ENCODE measurements at regions not wholly inside any gene's neighbourhood (a gene's known extent, or its start where the extent isn't known, plus 50 kb on each side); places are given as distances from the start of the nearest gene placed in this dataset.

GRCh38 chr6:143621876-143622605 is 55.7 kb upstream of the PHACTR2 start:
- FAIRE-seq (no peak), DNase-seq (ENCODE audit: low spot score in 2 of 2) (no peak)

DNA sequence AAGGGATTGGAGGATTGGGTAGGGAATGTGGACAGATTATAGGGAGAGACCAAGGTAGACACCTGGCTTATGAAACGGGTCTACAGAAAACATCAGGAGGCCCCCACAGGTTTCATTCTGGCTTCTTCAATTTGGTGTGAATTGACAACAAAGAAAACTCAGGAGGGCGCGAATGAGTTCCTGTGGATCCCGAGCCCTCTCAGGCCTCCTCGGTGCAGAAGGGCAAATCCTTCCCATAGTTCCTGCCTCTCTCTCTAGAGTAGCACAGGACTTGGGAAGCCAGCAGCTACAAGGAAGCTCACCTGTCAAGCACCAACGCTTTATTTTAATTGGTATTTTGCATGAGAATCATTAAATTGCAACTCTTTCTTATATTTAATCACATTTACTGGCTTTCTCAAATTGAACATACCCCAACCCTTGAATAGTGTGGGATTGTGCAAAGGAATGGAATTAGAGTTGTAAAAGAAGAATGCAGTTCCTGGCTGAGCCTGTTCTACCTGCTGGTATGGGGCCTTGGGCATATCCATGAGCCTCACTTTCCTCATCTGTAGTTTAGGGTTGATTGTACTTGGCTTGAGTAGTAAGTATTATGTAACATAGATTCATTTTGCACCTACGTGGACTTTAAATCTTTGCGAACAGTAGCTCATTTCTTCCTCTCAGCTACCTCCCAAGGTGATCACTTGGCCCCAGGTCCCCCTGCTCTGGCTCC is 56.4 kb upstream of the PHACTR2 start:
- DNase-seq (ENCODE audit: low spot score in 2 of 2): no peak
- no peak for FAIRE-seq

- FAIRE-seq (no peak), DNase-seq (ENCODE audit: low spot score in 2 of 2) (no peak)
Observed at GRCh38 chr6:143620447-143620846, 57.3 kb upstream of the PHACTR2 start.

DNA sequence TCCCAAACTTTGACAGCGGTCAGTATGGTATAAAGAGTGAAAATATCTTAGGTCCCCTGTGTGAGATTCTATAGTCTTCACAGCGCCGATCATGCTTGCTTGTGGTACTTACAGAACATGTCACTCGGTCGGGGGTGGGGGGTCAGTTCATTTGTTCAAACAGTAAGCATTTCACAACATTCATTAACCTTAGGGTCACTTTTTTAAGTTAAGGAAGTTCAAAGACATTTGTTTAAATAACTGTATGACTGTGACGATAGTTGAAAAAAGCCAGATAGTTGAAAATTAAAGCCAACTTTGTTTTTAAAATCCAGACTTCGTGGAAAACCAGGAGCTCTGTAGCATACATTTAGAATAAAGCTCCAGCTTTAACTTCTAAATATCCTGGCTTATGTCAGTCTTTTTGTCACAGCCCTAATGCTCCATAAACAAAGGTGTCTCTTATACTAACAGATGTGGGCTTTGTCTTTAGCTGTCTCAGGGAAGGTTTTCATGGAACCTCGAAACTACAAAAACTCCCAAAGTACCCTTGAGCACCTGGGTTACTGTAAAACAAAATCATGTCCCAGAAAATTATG is 57.9 kb upstream of the PHACTR2 start:
- FAIRE-seq (no peak), DNase-seq (ENCODE audit: low spot score in 2 of 2) (no peak)

DNA sequence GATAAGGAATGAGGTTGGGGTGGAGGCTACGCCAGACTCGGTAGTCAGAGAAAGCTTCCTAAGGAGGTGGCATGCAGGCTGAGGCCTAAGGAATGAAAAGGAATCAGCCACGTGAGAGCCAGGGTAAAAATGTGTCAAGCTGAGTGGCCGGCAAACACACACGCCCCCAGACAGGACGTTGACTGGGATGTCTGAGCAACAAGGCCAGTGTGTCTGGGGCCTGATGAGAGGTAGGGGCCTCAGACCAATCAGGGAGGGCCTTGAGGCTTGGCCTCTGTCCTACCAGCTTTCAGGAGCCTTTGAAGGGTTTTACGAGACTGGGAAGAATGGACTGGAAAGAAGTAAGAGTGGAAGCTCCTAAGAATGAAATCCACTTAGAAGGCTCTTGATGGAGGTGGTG is 61.0 kb upstream of the PHACTR2 start:
- FAIRE-seq (no peak), DNase-seq (ENCODE audit: low spot score in 2 of 2) (no peak)

DNA sequence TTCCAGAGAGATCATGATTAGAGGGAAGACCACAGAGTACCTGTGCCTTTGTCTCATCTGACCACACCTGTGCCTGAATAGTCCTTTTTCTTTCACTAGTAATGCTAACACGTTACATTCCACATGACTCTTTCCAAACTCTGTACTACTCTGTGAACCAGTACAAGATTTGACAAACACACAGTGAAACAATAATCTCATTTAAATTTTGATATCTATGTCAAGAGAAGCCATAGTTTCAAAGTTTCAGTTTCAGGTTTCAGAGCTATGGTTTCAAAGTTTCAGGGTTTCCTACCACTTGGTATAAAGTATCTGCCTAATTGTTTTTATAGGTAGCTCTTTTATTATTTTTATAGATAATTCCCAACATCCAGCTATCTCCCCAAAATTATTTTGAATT is 62.0 kb upstream of the PHACTR2 start:
- DNase-seq (ENCODE audit: low spot score in 2 of 2) (no peak), FAIRE-seq (no peak)

DNA sequence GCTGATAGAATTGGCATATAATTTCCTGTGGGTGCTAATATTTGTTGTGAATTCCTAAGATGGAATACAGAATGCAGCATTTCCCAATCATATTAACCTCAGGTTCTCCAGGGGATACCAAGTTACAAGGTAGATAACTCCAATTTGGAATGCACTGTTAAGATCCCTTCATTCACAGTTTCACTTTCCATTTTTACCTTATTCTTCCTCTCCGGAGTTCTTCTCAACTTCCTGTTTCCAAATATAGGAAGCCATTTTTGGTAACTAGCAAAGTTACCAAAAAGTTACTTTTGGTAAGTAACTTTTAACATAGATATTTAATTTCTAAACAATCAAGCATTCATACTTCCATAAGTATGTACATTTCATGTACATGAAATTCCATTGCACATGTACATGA is 63.5 kb upstream of the PHACTR2 start:
- DNase-seq (ENCODE audit: low spot score in 2 of 2) (no peak), FAIRE-seq (no peak)

GRCh38 chr6:143613749-143614148 is 64.0 kb upstream of the PHACTR2 start:
- no peak for DNase-seq (ENCODE audit: low spot score in 2 of 2)
- no peak for FAIRE-seq

DNA sequence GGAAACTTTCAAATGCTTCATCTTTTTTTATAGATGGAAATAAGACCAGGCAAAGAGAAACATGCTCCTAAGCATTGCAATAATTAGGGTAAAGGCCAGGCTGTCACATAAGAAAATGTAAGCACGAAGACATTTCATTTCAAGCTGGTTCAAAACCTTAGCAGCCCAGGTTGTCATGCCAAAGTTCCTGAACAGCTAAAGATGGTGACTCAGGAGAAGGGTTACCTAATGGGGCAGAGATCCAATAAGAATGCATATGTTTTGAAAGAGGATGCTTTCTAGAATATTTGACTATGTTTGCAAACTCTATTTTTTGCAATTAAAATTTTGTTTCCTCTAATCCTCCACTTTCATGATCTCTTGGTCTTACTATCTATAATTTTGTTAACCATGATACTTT is 65.6 kb upstream of the PHACTR2 start:
- DNase-seq (ENCODE audit: low spot score in 2 of 2) (no peak), FAIRE-seq (no peak)

DNA sequence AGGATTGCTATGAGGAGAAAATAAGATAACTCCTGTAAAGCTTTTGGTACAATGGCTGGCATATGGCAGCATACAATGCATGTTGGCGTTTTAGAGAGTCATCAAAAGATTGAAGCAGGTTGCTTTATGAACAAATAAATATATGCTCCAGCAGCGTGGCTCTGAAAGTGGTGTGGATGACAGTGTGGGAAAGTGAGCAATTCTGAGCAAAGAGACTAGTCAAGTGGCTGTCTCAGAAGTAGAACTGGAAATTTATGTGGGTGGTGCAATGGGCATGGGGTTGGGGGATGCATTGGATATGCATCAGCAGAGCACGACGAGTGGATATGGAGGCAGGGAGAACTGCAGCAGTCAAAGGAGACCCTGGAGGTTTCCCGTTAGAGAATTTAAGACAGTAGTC is 66.2 kb upstream of the PHACTR2 start:
- DNase-seq (ENCODE audit: low spot score in 2 of 2) (no peak), FAIRE-seq (no peak)

- FAIRE-seq (no peak), DNase-seq (ENCODE audit: low spot score in 2 of 2) (no peak)
Observed at GRCh38 chr6:143609972-143610371, 67.8 kb upstream of the PHACTR2 start.

- DNase-seq (ENCODE audit: low spot score in 2 of 2) (no peak), FAIRE-seq (no peak)
Observed at GRCh38 chr6:143609501-143609900, 68.3 kb upstream of the PHACTR2 start.

- no peak for DNase-seq (ENCODE audit: low spot score in 2 of 2)
Observed at GRCh38 chr6:143608906-143609305, 68.9 kb upstream of the PHACTR2 start.

GRCh38 chr6:143607974-143608373 is 69.8 kb upstream of the PHACTR2 start:
- DNase-seq (ENCODE audit: low spot score in 2 of 2) (no peak), FAIRE-seq (no peak)

More at GRCh38 chr6:143608906-143609305, 68.9 kb upstream of the PHACTR2 start:
- no peak for FAIRE-seq

- DNase-seq (ENCODE audit: low spot score in 2 of 2): no peak
- FAIRE-seq: no peak
Observed at GRCh38 chr6:143607168-143607567, 70.6 kb upstream of the PHACTR2 start.

DNA sequence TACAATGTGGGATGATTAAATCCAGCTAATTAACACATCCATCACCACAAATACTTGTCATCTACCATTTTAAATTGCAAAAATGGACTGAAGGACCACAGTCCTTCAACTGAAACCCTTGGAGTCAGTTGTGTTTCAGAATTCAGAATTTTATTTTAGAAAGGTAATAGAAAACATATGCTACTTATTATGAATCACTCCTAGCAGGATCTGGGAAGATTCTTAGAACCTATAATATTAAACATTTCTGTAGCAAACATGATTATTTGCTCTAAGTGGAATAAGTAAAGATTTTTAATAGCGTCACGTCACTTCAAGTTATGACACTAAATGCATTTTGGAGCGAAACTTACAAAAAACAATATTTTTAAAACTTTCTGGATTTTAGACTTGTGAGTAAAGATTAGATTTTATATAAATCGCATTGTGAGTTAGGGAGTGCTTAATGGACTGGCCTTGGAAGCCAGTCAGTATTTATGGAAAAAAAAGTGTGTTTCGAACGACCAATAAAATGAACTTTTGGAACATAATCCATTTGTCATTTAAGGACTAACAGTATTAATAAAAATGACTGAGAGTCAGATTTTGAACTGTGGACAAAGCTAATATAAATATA is 71.8 kb upstream of the PHACTR2 start:
- DNase-seq (ENCODE audit: low spot score in 2 of 2) (no peak), FAIRE-seq (no peak)

DNA sequence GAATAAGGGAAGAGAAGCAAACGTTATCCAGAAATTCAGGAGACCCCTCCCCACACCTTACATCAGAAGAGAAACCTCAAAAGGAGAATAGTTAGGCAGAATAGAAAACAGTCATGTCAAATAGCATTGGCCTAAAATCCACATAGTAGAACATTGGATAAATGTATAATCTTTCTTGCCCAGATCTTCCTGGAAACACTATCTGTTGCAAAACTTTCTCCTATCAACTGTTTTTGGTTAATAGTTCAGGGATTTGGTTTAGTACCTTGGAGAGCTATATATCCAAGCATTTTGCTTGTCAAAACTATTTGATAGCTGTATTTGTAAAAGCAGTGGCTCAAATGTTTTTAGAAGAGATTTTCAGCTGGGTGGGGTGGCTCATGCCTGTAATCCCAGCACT is 74.3 kb upstream of the PHACTR2 start:
- FAIRE-seq (no peak), DNase-seq (ENCODE audit: low spot score in 2 of 2) (no peak)

- no peak for DNase-seq (ENCODE audit: low spot score in 2 of 2)
- no peak for FAIRE-seq
Observed at GRCh38 chr6:143601504-143601903, 76.3 kb upstream of the PHACTR2 start.

- DNase-seq (ENCODE audit: low spot score in 2 of 2) (no peak), FAIRE-seq (no peak)
Observed at GRCh38 chr6:143600821-143601220, 76.9 kb upstream of the PHACTR2 start.

GRCh38 chr6:143598466-143599080 is 79.2 kb upstream of the PHACTR2 start:
- FAIRE-seq: no peak

GRCh38 chr6:143596866-143597265 is 80.9 kb upstream of the PHACTR2 start:
- DNase-seq (ENCODE audit: low spot score in 2 of 2): no peak
- FAIRE-seq: no peak

More at GRCh38 chr6:143598466-143599080, 79.2 kb upstream of the PHACTR2 start:
- DNase-seq (ENCODE audit: low spot score in 2 of 2): no peak
